ENCODE measurements at regions not wholly inside any gene's neighbourhood (a gene's known extent, or its start where the extent isn't known, plus 50 kb on each side); places are given as distances from the start of the nearest gene placed in this dataset.

DNA sequence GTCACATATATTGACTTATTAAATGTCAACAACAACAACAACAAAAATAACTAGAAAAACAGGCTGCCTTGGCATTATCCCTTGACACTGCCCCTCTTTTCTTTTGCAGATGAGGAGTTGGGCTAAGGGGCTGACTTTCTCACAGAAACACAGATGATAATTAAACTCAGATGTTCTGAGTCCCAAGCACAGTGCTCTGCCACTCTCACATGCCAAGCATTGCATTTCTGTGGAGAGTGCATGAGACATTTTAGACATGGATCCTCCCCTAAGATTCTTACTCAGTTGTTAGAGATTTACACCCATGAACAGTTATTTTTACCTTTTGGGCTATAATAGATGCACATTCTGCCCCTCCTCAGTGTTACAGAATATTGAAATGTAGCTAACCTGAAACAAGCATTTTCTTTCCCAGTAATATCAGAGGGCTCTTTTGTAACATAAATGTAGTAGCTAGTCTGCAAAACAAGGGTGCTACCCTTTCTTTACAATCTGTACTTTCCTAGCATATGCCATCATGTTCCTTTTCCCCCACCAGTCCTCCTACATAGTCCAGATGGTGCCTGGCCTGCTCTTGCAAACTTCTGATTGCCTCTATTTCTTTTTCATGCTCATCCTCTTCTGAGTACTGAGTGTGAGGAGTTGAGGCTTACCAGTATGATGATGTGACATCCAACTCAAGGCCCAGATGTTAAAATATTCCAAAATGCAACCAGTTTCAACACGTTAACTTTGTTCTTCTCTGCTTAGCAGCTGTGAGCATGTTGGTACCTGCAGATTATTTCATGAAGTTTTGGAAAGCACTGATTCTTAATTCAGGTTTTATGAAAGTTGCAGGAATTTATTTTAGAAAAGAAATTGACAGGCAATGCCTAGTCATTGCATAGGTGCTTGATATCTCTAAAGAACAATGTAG, 125.0 kb upstream of the ATP2B1 start:
- TF ChIP-seq, protein P1, sequence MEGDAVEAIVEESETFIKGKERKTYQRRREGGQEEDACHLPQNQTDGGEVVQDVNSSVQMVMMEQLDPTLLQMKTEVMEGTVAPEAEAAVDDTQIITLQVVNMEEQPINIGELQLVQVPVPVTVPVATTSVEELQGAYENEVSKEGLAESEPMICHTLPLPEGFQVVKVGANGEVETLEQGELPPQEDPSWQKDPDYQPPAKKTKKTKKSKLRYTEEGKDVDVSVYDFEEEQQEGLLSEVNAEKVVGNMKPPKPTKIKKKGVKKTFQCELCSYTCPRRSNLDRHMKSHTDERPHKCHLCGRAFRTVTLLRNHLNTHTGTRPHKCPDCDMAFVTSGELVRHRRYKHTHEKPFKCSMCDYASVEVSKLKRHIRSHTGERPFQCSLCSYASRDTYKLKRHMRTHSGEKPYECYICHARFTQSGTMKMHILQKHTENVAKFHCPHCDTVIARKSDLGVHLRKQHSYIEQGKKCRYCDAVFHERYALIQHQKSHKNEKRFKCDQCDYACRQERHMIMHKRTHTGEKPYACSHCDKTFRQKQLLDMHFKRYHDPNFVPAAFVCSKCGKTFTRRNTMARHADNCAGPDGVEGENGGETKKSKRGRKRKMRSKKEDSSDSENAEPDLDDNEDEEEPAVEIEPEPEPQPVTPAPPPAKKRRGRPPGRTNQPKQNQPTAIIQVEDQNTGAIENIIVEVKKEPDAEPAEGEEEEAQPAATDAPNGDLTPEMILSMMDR (conservative IDR thresholded peaks at IDR 0.05; ENCODE audit: low read depth, low read length) = no peak
- no peak overlapping the region for H3K4me3 ChIP-seq (ENCODE audit: low read length)
- no peak for DNase-seq (ENCODE audit: low read depth)

DNA sequence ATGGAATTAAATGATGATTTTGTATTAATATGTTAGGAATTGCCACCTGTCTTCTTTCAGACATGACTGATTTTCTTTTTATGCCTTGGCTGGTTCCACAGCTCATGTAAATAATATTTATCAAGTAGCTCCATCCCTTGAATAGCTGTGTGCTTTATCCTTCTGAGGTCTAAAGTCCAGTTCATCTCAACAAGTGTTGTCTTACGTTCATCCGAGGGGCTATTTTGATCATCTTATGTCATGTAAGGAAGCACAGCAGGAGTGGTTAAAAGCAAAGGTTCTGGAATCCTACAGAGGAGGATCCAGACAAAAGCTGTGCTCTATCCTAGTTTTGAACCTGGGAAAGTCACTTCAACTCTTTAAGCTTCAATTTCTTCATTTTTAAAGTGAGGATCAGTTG, 123.7 kb upstream of the ATP2B1 start:
- TF ChIP-seq, protein P1 (conservative IDR thresholded peaks at IDR 0.05; ENCODE audit: low read depth, low read length) = no peak
- no peak for DNase-seq (ENCODE audit: low read depth)
- no peak overlapping the region for H3K4me3 ChIP-seq (ENCODE audit: low read length)

DNA sequence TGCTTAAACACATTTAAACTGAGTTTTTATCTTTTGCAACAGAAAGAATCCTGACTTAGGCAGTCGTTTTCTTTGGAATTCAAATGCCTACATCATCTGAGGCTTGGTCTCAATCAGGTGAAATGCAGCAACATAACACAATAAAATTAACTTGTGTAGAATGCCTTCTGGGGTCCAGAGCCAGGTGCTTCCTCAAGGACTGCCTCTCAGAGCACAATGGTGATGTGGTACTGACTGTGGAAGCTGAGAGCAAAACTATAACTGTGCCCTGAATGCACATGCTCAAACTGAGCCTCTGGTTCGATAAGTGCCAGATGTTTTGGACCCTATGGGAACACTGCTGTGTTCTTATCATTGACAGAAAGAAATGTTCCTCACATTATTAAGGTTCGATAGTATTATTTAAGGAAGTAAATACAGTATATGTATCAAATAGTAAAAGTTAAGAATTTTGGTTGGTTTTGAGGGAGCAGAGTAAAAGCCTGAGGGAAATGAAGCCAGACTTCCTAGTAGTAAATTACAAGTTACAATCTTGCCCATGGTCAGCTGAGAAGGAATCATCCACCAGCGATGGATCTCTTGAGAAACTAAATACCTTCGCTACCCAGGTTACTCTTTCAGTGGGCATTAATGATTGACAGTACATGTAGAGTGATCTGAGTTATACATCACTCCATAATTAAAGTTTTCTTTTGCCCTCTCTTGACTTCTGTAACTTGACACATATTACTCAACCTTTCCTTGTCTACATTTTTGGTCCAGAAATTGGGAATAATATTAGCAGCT, 122.9 kb upstream of the ATP2B1 start:
- no peak overlapping the region for H3K4me3 ChIP-seq (ENCODE audit: low read length)
- TF ChIP-seq, protein P1 (conservative IDR thresholded peaks at IDR 0.05; ENCODE audit: low read depth, low read length) = no peak
- no peak for DNase-seq (ENCODE audit: low read depth)

DNA sequence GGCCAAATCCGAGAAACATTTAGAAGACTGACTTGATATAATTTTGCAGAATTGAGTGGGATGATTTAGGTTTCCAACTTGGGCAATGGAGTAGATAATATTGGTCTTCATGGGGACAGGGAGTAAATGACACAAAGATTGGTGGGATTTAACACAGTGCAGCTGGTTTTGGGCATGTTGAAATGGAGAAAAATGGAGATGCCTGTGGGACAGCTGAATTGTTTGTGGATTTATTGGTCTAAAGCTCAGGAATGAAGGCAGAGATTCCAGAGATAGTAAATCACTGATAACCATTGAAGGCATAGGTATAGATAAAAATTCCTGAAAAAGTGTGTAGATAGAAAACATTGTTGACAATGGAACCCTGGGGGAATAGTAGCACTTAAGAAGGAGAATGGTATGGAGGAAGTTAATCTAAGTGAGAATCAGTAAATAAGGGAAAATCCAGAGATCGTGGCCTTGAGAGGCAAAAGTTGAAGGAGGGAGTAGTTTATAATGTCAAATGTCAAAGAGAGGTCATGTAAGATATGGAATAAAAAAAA, 120.9 kb upstream of the ATP2B1 start:
- DNase-seq (ENCODE audit: low read depth) = no peak
- no peak overlapping the region for H3K4me3 ChIP-seq (ENCODE audit: low read length)
- TF ChIP-seq, protein P1 (conservative IDR thresholded peaks at IDR 0.05; ENCODE audit: low read depth, low read length) = no peak

DNA sequence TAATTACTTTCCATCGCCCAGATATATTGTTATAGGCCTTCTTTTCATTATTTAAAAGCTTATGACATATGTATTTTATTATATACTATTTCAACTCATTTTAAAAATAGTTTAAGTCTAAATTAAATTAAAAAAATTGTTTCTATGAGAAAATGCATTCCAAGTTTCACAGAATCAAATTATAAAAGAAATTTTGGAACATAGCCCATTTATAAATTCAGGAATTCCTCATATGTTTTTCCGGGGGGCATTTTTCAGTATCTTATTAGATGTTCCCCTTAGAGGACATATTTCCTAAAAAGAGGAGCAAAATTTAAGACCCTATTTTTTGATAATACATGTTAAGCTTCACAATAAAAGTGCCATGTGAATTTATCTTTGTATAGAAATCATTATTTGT, 119.9 kb upstream of the ATP2B1 start:
- TF ChIP-seq, protein P1 (conservative IDR thresholded peaks at IDR 0.05; ENCODE audit: low read depth, low read length) = no peak
- DNase-seq (ENCODE audit: low read depth) = no peak
- H3K4me3 ChIP-seq (ENCODE audit: low read length) = no peak overlapping the region

DNA sequence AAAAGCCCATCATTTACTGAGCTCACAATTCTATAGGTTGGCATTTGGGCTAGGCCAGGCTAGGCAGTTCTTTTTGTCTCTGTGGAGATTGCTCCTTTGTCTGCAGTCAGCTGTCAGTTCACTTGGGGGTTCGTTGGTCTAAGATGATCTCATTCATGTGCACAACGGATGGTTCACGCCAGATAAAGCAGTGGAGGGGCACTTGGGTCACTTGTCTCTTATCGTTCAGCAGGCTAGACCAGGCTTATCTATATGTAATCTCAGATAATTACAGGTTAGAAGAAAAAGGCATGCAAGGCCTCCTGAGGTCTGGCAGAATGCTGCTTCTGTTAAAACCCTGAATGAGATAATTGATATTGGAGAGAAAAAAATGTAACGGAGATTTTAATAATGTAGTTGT, 119.0 kb upstream of the ATP2B1 start:
- DNase-seq (ENCODE audit: low read depth) = no peak
- TF ChIP-seq, protein P1 (conservative IDR thresholded peaks at IDR 0.05; ENCODE audit: low read depth, low read length) = no peak
- no peak overlapping the region for H3K4me3 ChIP-seq (ENCODE audit: low read length)

Measured in retinal pigment epithelial cell (primary cell).